WTC11 (cell line): ENCODE measurements at regions not wholly inside any gene's neighbourhood (a gene's known extent, or its start where the extent isn't known, plus 50 kb on each side); places are given as distances from the start of the nearest gene placed in this dataset.

ENCODE experiments used
- ATAC-seq: fragments of 200-7000 bp; cut with Tn5 transposase; 2 replicates; pipeline ENCODE4 v1.10.0; 2021; ENCODE audit warnings: mild to moderate bottlenecking, moderate library complexity
- CTCF ChIA-PET: fragments of 300-600 bp; sonication (Branson Sonifier 250); formaldehyde crosslinking; loops from one replicate; lab custom pipeline; 2021; ENCODE audit warnings: antibody characterized with exemption; lab: Charles Lee
- POLR2A ChIA-PET: fragments of 350-600 bp; sonication (Branson Sonifier 250); formaldehyde crosslinking; loops from one replicate; lab custom pipeline; 2021; ENCODE audit warnings: antibody characterized with exemption; lab: Charles Lee
- DNase-seq: peaks from one replicate; pipeline ENCODE4 v3.0.0; 2021; ENCODE audit warnings: low spot score
- H3K27ac Mint-ChIP-seq: 2 replicates; pipeline ENCODE4 v1.8.0; 2021; ENCODE audit warnings: mixed read lengths
- H3K27me3 Mint-ChIP-seq: 2 replicates; pipeline ENCODE4 v1.8.0; 2021; ENCODE audit warnings: low read depth, mild to moderate bottlenecking, moderate library complexity, mixed read lengths
- H3K36me3 Mint-ChIP-seq: 2 replicates; pipeline ENCODE4 v1.8.0; 2021; ENCODE audit warnings: mixed read lengths
- H3K4me1 Mint-ChIP-seq: 2 replicates; pipeline ENCODE4 v1.8.0; 2022; ENCODE audit warnings: mixed read lengths
- H3K4me3 Mint-ChIP-seq: 2 replicates; pipeline ENCODE4 v1.8.0; 2021; ENCODE audit warnings: mild to moderate bottlenecking, moderate library complexity, mixed read lengths
- H3K9me3 Mint-ChIP-seq: 2 replicates; pipeline ENCODE4 v1.8.0; 2021; ENCODE audit warnings: mixed read lengths
- CREB1 ChIP-seq: sonication (generic); formaldehyde crosslinking; IDR thresholded peaks from 2 replicates; pipeline ENCODE4 v1.8.0; 2023; ENCODE audit warnings: mild to moderate bottlenecking, missing genetic modification reagents
- JAZF1 ChIP-seq: fragments of 250-450 bp; sonication (Bioruptor Pico); IDR thresholded peaks from 2 replicates; pipeline ENCODE4 v1.9.0; 2021; ENCODE audit warnings: moderate library complexity, mild to moderate bottlenecking, inconsistent platforms
- MXD4 ChIP-seq: fragments of 250-450 bp; sonication (Bioruptor Pico); IDR thresholded peaks from 2 replicates; pipeline ENCODE4 v1.8.0; 2021; ENCODE audit warnings: mild to moderate bottlenecking, moderate library complexity, borderline replicate concordance
- SMAD3 ChIP-seq: sonication (generic); formaldehyde crosslinking; IDR thresholded peaks from 2 replicates; pipeline ENCODE4 v1.8.0; 2022; ENCODE audit warnings: missing genetic modification reagents, mild to moderate bottlenecking, borderline replicate concordance
- ZBTB21 ChIP-seq: sonication (generic); formaldehyde crosslinking; IDR thresholded peaks from 2 replicates; pipeline ENCODE4 v1.8.1; 2023; ENCODE audit warnings: mild to moderate bottlenecking, missing genetic modification reagents, borderline replicate concordance
- ZNF121 ChIP-seq: sonication (generic); formaldehyde crosslinking; IDR thresholded peaks from 2 replicates; pipeline ENCODE4 v1.8.0; 2023; ENCODE audit warnings: missing genetic modification reagents
- ZNF263 ChIP-seq: sonication (generic); formaldehyde crosslinking; IDR thresholded peaks from 2 replicates; pipeline ENCODE4 v1.8.1; 2022; ENCODE audit warnings: low read depth, mild to moderate bottlenecking, moderate library complexity, missing genetic modification reagents
- TF ChIP-seq, protein P1 (sequence below): fragments of 200-600 bp; IDR thresholded peaks from 2 replicates; pipeline ENCODE4 v1.8.0; 2022; ENCODE audit warnings: antibody characterized with exemption
- TF ChIP-seq, protein P2 (sequence below): sonication (generic); formaldehyde crosslinking; IDR thresholded peaks from 2 replicates; pipeline ENCODE4 v1.8.1; 2023; ENCODE audit warnings: mild to moderate bottlenecking, missing genetic modification reagents
- TF ChIP-seq, protein P3 (sequence below): sonication (generic); formaldehyde crosslinking; IDR thresholded peaks from 2 replicates; pipeline ENCODE4 v1.8.1; 2022; ENCODE audit warnings: mild to moderate bottlenecking, missing genetic modification reagents, moderate library complexity, borderline replicate concordance
- TF ChIP-seq, protein P4 (sequence below): fragments of 250-450 bp; sonication (Bioruptor Pico); IDR thresholded peaks from 2 replicates; pipeline ENCODE4 v1.9.0; 2021; ENCODE audit warnings: mild to moderate bottlenecking

DNA sequence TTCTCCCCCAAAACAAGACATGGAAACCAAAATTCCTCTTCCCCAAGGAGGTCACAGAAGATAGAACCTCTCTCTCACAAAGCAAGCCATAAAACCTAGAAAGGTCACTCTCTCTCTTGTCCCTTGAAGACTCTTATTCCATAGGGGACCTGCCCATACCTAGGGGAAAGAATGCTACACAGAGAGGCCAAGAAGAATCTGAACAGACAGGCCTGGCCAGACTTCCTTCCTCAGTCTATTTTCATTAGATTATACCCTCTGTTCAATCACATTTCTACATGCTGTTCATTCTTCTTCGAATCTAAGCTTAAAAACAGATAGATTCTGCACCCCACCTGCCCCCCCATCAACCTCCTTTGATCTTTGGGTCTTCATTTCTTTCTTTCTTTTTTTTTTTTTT, 206.8 kb downstream of the TLE4 start:
- POLR2A ChIA-PET: interaction anchor here (0.6 kb wide), 1 partner anchor 9 kb away, joined by 6 read pairs; no protein-coding TSS in a partner anchor
- H3K9me3 Mint-ChIP-seq: peaks cover 3% of the 10 kb centered on the region; the same call in 1 of the 2 replicates
- no peaks in the 10 kb centered on the region for H3K27me3 Mint-ChIP-seq
- no peak overlapping the region for H3K27ac Mint-ChIP-seq
- ATAC-seq (no peak), DNase-seq (no peak)
- CTCF ChIA-PET: interaction anchor here (0.6 kb wide), 1 partner anchor 301 kb away, joined by 3 read pairs; no protein-coding TSS in a partner anchor
- TF ChIP-seq ZNF263 (no peak), ZNF121 (CRISPR knock-in tag) (no peak)
- TF ChIP-seq, protein P1, sequence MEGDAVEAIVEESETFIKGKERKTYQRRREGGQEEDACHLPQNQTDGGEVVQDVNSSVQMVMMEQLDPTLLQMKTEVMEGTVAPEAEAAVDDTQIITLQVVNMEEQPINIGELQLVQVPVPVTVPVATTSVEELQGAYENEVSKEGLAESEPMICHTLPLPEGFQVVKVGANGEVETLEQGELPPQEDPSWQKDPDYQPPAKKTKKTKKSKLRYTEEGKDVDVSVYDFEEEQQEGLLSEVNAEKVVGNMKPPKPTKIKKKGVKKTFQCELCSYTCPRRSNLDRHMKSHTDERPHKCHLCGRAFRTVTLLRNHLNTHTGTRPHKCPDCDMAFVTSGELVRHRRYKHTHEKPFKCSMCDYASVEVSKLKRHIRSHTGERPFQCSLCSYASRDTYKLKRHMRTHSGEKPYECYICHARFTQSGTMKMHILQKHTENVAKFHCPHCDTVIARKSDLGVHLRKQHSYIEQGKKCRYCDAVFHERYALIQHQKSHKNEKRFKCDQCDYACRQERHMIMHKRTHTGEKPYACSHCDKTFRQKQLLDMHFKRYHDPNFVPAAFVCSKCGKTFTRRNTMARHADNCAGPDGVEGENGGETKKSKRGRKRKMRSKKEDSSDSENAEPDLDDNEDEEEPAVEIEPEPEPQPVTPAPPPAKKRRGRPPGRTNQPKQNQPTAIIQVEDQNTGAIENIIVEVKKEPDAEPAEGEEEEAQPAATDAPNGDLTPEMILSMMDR: no peak
- TF ChIP-seq, protein P2, sequence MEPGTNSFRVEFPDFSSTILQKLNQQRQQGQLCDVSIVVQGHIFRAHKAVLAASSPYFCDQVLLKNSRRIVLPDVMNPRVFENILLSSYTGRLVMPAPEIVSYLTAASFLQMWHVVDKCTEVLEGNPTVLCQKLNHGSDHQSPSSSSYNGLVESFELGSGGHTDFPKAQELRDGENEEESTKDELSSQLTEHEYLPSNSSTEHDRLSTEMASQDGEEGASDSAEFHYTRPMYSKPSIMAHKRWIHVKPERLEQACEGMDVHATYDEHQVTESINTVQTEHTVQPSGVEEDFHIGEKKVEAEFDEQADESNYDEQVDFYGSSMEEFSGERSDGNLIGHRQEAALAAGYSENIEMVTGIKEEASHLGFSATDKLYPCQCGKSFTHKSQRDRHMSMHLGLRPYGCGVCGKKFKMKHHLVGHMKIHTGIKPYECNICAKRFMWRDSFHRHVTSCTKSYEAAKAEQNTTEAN (CRISPR knock-in tag): no peak
- TF ChIP-seq, protein P3, sequence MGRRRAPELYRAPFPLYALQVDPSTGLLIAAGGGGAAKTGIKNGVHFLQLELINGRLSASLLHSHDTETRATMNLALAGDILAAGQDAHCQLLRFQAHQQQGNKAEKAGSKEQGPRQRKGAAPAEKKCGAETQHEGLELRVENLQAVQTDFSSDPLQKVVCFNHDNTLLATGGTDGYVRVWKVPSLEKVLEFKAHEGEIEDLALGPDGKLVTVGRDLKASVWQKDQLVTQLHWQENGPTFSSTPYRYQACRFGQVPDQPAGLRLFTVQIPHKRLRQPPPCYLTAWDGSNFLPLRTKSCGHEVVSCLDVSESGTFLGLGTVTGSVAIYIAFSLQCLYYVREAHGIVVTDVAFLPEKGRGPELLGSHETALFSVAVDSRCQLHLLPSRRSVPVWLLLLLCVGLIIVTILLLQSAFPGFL: no peak
- H3K36me3 Mint-ChIP-seq: no peaks in the 10 kb centered on the region
- peaks cover 19% of the 10 kb centered on the region for H3K4me1 Mint-ChIP-seq
- H3K4me3 Mint-ChIP-seq: no peak overlapping the region

DNA sequence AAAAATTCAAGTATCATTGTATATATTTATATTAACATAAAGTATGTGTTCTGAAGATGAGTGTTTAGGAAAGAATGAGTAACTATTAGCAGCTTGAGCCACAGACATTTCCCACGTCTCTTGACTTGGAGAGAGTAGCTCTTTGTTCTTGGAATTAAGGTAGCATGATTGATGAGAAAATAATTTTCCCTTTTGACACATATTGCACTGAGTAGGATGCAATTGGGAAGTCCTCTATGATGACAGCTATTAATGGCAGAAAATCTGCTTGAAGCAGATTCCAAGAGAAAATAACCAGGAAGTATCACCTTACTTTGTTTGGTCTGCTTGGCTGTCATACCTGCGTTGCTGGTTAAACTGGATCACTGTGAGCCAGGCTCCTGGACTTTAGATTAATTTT, 204.8 kb downstream of the TLE4 start:
- no peak for DNase-seq

More for the DNA sequence above, 204.8 kb downstream of the TLE4 start:
- Mint-ChIP-seq H3K27me3 (no peaks in the 10 kb centered on the region), H3K4me1 (peaks cover 19% of the 10 kb centered on the region), H3K4me3 (no peak overlapping the region), H3K36me3 (no peaks in the 10 kb centered on the region), H3K27ac (no peak overlapping the region), H3K9me3 (peaks cover 3% of the 10 kb centered on the region; the same call in 1 of the 2 replicates)
- ATAC-seq: no peak
- TF ChIP-seq MXD4 (CRISPR knock-in tag): no peak
- no peak for TF ChIP-seq CREB1 (CRISPR knock-in tag)
- no peak for TF ChIP-seq JAZF1
- TF ChIP-seq SMAD3 (CRISPR knock-in tag): no peak
- TF ChIP-seq, protein P1: no peak
- TF ChIP-seq ZBTB21 (CRISPR knock-in tag): no peak
- no peak for TF ChIP-seq ZNF263
- TF ChIP-seq, protein P4, sequence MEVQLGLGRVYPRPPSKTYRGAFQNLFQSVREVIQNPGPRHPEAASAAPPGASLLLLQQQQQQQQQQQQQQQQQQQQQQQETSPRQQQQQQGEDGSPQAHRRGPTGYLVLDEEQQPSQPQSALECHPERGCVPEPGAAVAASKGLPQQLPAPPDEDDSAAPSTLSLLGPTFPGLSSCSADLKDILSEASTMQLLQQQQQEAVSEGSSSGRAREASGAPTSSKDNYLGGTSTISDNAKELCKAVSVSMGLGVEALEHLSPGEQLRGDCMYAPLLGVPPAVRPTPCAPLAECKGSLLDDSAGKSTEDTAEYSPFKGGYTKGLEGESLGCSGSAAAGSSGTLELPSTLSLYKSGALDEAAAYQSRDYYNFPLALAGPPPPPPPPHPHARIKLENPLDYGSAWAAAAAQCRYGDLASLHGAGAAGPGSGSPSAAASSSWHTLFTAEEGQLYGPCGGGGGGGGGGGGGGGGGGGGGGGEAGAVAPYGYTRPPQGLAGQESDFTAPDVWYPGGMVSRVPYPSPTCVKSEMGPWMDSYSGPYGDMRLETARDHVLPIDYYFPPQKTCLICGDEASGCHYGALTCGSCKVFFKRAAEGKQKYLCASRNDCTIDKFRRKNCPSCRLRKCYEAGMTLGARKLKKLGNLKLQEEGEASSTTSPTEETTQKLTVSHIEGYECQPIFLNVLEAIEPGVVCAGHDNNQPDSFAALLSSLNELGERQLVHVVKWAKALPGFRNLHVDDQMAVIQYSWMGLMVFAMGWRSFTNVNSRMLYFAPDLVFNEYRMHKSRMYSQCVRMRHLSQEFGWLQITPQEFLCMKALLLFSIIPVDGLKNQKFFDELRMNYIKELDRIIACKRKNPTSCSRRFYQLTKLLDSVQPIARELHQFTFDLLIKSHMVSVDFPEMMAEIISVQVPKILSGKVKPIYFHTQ (CRISPR knock-in tag): no peak
- CTCF ChIA-PET: no interaction called here
- POLR2A ChIA-PET: no interaction called here
